ENCODE measurements at regions not wholly inside any gene's neighbourhood (a gene's known extent, or its start where the extent isn't known, plus 50 kb on each side); places are given as distances from the start of the nearest gene placed in this dataset.
"Not testable (repeated sequence)": the region's sequence is repeated elsewhere in the genome, so short reads cannot be mapped to it uniquely, and the experiment has no call there.

- ATAC-seq, result no peak
Measured at GRCh38 chr7:20466543-20467021, 135.9 kb downstream of the ITGB8 start.

GRCh38 chr7:20470082-20470481 is 139.4 kb downstream of the ITGB8 start:
- no peak for ATAC-seq

GRCh38 chr7:20470726-20471125 is 140.0 kb downstream of the ITGB8 start:
- no peak for ATAC-seq

- no peak for ATAC-seq
Measured at GRCh38 chr7:20474249-20474648, 141.2 kb upstream of the ABCB5 start.

GRCh38 chr7:20475756-20476155 is 139.7 kb upstream of the ABCB5 start:
- no peak for ATAC-seq

DNA sequence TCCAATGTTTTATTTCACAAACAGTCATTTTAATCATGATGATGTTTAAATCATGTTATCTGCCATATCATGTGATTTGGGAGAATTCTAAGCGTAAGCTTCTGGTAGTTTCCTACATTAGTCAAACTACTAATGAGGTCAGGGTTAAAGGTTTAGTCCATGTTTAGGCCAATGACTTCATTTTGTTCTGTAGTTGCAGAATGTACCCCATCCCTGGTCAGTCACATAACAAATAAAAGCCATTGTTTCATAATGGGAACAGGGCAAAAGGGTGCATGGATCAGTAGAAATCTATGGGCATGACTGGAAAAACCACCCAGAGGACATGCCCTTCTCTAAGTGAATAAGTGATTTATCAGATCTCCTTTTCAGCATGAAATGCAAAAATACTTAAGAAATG is 138.4 kb upstream of the ABCB5 start:
- ATAC-seq, result no peak

- no peak for ATAC-seq
Measured at GRCh38 chr7:20479706-20480105, 135.8 kb upstream of the ABCB5 start.

- ATAC-seq, result no peak
Measured at GRCh38 chr7:20482071-20482470, 133.4 kb upstream of the ABCB5 start.

- no peak for ATAC-seq
Measured at GRCh38 chr7:20484356-20484755, 131.1 kb upstream of the ABCB5 start.

- no peak for ATAC-seq
Measured at GRCh38 chr7:20488850-20489249, 126.6 kb upstream of the ABCB5 start.

DNA sequence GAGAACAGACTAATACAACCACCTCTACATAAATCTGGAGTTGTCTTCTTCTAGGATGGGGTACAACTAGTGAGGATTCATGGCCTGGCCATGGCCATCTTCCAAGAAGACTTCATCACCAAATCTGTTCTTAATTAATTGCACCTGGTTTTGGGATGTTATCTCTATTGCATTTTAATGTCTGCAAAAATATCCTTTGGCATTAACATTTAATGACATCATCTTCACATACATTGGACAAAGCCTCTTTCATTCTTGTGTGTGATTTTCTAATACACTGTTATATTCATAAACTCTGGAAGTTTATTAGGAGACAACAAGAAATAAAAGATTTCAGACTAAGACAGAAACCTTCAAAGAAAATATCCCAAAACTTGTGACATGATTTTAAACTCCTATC is 124.2 kb upstream of the ABCB5 start:
- no peak for ATAC-seq

- ATAC-seq, result no peak
Measured at GRCh38 chr7:20494566-20494965, 120.9 kb upstream of the ABCB5 start.

DNA sequence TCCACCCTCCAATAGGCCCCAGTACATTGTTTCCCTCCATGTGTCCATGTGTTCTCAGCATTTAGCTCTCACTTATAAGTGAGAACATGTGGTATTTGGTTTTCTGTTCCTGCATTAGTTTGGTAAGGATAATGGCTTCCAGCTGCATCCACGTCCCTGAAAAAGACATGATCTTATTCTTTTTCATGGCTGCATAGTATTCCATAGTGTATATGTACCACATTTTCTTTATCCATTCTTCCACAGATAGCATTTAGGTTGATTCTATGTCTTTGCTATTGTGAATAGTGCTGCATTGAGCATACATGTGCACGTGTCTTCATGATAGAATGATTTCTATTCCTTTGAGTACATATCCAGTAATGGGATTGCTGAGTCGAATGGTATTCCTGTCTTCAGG is 114.0 kb upstream of the ABCB5 start:
- ATAC-seq, result not testable (repeated sequence)

DNA sequence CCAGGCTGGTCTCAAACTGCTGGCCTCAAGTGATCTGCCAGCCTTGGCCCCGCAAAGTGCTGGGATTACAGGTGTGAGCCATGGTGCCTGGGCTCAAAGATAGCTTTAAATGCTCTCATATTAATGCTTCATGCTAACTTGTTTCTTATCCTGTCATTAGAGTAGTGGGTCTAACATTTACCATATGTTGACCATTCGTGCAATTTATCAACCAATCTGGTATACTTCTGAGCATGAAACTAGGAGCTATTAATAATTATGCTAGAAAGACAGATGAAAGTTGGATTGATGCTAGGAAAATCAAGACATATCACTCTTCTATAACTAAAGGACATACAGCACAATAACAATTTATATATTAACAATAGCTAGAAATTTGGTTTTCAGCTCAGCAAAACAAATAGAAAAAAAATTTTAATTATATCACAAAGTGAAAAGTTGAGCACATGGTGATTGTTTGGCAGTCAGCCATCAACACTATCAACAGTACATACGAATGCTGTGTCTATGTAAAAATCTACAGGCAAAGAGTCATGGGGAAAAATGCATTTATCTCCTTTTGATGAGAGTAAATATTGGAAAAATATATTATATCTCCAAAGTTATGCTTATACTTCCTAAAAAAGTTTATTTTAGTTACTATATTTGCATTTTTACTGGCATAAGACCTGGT is 112.1 kb upstream of the ABCB5 start:
- no peak for ATAC-seq

DNA sequence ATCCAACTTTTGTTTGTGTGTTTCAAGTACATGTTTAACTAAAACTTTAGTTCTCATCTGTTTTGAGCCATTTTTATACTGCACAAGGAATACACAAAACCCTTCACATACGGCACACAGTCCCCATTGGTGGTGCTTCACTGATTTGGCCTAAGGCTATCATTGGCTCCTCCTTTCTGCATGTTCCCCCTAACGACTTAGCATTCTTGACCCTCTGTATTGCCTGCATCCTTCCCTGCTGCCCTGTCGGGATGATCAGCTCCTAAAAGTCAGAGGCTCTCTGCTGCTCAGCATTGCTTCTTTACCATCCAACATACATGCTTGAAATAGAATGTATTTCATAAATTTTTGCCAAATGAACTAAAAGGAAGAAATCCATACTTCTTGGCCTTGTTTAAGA is 111.4 kb upstream of the ABCB5 start:
- no peak for ATAC-seq

DNA sequence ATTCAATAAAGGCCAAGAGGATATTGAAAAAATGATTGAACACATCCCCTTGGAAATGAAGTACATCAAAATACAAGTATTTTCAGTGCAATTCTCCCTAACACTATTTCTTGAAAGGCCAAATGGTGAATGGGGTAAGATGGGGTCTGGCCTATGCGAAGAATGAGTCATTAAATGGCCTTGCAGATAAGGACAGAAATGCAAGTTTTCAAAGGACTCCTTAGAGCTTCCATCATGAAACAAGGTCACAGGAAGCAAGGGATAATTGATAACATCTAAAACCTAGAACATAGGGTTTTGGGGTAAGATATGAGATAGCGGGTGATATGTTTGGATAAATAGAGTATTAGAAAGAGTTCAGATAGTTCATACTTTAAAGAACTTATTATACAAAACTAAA is 109.3 kb upstream of the ABCB5 start:
- no peak for ATAC-seq

- ATAC-seq, result no peak
Measured at GRCh38 chr7:20507157-20507556, 108.3 kb upstream of the ABCB5 start.

- ATAC-seq, result no peak
Measured at GRCh38 chr7:20508109-20508508, 107.4 kb upstream of the ABCB5 start.

DNA sequence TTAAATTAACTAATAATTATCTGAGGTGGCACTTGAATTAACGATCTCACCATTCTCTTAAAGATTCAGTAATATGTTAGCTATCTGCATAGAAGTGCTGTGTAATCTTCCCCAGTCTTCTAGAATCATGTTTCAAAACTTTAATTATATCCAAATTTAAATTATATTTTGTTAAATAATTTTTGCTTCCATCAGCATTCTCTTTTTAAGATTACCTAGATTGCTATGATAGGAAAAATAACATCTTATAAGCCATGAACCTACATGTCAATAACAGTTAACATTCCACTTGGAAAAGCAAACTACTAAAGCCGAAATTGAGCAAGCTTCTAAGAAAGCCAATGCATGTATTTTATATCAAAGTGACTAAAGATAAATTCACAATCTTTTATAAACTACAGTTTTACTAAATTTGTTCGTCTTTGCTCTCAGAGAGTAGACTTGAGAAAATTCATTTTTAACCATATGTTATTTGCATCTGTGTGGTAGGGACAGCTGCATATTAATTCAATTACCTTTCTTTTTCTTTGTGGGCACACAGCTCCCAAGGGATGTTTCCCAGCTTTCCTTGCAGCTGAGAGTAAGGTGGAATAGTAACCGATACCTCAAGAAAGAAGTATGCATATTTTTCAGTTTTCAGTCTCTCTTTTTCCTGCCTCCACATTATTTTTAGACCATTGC is 105.4 kb upstream of the ABCB5 start:
- ATAC-seq, result no peak

- no peak for ATAC-seq
Measured at GRCh38 chr7:20510573-20510900, 104.9 kb upstream of the ABCB5 start.

DNA sequence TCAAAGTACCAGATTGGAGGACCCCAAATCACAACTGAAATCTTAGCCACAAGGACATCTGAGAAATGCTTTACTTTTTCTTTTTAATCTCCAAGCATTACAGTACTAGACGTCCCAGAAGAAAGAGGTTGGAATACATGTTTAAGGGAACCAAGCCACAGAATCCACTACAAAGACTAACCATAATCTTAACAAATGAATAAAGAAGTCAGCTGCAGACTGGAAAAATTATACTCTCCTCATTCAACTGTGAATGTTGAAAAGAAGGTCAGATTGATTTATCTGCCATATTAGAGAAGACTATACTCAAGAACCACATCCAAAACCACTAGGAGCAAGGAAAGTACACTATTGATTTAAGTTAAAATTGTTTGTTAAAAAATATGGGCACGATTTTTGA is 102.1 kb upstream of the ABCB5 start:
- no peak for ATAC-seq

- no peak for ATAC-seq
Measured at GRCh38 chr7:20513897-20514296, 101.6 kb upstream of the ABCB5 start.

GRCh38 chr7:20514364-20514763 is 101.1 kb upstream of the ABCB5 start:
- peak; percentile 41 for ATAC-seq

- ATAC-seq, result no peak
Measured at GRCh38 chr7:20519645-20520044, 95.8 kb upstream of the ABCB5 start.

GRCh38 chr7:20520530-20520929 is 94.9 kb upstream of the ABCB5 start:
- no peak for ATAC-seq

All from esophagus mucosa (tissue), 1 donor.